ENCODE measurements at regions not wholly inside any gene's neighbourhood (a gene's known extent, or its start where the extent isn't known, plus 50 kb on each side); places are given as distances from the start of the nearest gene placed in this dataset.

DNA sequence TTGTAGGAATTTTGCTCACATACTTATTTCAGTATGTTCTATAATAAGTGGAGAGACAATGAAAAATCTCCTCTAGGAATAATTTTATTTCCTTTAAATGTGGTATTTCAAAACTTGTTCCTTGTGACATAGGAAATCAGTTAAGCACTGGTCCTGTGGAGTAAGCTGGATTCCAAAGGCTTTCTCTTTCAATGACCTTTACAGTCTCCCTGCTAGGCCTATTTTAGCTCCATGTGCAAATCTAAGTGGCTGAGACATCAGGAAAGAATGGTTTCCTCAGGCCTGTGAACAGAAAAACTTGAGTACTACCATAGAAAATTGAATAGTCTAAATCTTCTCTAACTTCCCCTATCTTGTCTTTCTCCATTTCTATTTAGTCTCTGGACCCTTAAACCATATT is 514.2 kb upstream of the TLE4 start:
- no peaks in the 10 kb centered on the region for H3K27me3 ChIP-seq
- H3K4me3 ChIP-seq = no peak overlapping the region
- intact Hi-C loops (cut with DNase I) = no loop called here
- DNase-seq = no peak
- H3K27ac ChIP-seq = no peak overlapping the region
- no peaks in the 10 kb centered on the region for H3K4me1 ChIP-seq (ENCODE audit: insufficient read depth)
- TF ChIP-seq EP300 (IDR thresholded peaks at IDR 0.05) (no peak), POLR2A (IDR thresholded peaks at IDR 0.05) (no peak)
- TF ChIP-seq, protein P1, sequence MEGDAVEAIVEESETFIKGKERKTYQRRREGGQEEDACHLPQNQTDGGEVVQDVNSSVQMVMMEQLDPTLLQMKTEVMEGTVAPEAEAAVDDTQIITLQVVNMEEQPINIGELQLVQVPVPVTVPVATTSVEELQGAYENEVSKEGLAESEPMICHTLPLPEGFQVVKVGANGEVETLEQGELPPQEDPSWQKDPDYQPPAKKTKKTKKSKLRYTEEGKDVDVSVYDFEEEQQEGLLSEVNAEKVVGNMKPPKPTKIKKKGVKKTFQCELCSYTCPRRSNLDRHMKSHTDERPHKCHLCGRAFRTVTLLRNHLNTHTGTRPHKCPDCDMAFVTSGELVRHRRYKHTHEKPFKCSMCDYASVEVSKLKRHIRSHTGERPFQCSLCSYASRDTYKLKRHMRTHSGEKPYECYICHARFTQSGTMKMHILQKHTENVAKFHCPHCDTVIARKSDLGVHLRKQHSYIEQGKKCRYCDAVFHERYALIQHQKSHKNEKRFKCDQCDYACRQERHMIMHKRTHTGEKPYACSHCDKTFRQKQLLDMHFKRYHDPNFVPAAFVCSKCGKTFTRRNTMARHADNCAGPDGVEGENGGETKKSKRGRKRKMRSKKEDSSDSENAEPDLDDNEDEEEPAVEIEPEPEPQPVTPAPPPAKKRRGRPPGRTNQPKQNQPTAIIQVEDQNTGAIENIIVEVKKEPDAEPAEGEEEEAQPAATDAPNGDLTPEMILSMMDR (IDR thresholded peaks at IDR 0.05) = no peak
- H3K36me3 ChIP-seq = no peaks in the 10 kb centered on the region
- H3K9me3 ChIP-seq = no peaks in the 10 kb centered on the region

DNA sequence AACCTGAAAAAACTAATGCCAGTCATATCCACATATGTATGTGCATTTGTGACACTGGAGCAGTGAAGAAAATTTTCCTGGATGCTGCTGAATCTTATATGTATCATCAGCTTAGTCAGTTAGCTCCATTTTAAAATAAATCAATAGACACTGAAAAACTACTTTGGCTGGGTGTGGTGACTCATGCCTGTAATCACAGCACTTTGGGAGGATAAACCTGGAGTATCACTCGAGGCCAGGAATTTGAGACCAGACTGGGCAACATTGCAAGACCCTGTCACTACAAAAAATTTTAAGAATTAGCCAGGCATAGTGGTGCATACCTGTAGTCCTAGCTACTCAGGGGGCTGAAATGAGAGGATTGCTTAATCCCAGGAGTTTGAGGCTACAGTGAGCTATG is 511.0 kb upstream of the TLE4 start:
- Histone ChIP-seq H3K9me3 (no peaks in the 10 kb centered on the region), H3K27me3 (no peaks in the 10 kb centered on the region), H3K4me3 (no peak overlapping the region), H3K27ac (no peak overlapping the region), H3K4me1 (ENCODE audit: insufficient read depth) (no peaks in the 10 kb centered on the region), H3K36me3 (no peaks in the 10 kb centered on the region)
- intact Hi-C loops (cut with DNase I) = no loop called here
- WGBS, 3 donors = 26 to 57% (median 31%) methylated on average over 1 of the region's 1 CpG
- TF ChIP-seq, protein P1 (IDR thresholded peaks at IDR 0.05) = no peak
- TF ChIP-seq POLR2A (IDR thresholded peaks at IDR 0.05) = no peak
- no peak for TF ChIP-seq EP300 (IDR thresholded peaks at IDR 0.05)
- no peak for DNase-seq

DNA sequence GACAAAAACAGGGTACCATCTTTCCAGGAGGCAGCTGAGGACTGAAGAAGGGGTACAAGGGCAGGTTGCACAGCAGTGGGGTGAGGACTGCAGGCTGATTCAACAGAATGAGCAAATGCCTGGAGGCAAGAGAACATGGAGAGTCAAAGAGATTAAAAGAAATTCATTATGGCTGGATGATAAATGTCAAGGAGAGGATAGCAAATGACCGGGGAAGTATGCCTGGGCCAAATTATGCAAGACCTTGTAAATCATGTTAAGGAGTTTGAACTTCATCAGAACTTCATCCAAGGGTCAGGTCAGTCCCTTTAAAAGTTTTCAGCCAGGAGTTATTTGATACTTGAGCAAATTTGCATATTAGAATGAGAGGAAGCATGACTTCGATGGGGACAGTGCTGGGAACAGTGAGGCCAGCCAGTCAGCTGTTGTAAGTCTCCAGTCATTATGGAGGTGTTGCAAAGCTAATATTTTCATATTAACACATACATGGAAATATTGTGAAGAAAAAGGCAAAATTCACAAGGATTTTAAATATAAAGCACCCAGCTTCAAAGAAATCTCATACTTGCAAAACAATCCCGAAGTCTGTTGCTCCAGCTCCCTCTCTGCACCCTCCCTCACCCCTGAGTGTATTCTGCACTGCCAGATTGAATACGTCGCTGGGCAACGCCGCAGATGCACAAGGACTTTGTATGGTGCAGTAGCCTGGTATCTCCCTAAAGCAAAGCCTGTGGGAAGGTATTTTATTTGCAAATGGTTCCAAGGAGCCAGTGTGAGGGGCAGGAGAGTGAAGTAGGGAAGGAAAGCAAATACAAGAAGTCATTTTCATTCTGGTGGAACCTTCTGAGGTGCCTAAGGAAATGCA is 509.8 kb upstream of the TLE4 start:
- DNase-seq = no peak
- H3K36me3 ChIP-seq = no peaks in the 10 kb centered on the region
- H3K4me3 ChIP-seq = no peak overlapping the region
- H3K27ac ChIP-seq = no peak overlapping the region
- no peaks in the 10 kb centered on the region for H3K4me1 ChIP-seq (ENCODE audit: insufficient read depth)
- intact Hi-C loops (cut with DNase I) = no loop called here
- H3K9me3 ChIP-seq = no peaks in the 10 kb centered on the region
- no peaks in the 10 kb centered on the region for H3K27me3 ChIP-seq
- TF ChIP-seq, protein P1 (IDR thresholded peaks at IDR 0.05) = no peak
- TF ChIP-seq EP300 (IDR thresholded peaks at IDR 0.05) (no peak), POLR2A (IDR thresholded peaks at IDR 0.05) (no peak)
- WGBS, 3 donors = 45 to 52% (median 49%) methylated on average over 7 of the region's 7 CpGs

DNA sequence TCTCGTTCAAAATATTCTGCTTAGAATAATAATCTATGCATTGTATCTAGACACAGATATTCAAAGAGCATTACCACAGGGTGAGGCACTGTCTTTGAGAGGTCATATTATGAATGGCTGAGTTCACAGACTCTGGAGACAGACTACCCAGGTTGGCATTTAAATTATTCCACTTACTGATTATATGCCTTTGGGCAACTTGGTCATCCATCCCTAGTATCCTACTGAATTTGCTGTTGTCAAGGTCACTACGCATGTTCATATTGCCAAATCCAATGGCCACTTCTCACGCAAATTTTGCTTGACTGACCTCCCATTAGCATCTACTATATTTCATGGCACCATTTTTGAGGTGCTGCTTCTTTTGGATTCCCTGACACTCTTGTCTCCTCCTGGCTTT is 498.6 kb upstream of the TLE4 start:
- H3K4me1 ChIP-seq (ENCODE audit: insufficient read depth) = no peaks in the 10 kb centered on the region
- DNase-seq = no peak
- no peaks in the 10 kb centered on the region for H3K9me3 ChIP-seq
- intact Hi-C loops (cut with DNase I) = no loop called here
- 92 to 94% (median 94%) methylated on average over 3 of the region's 3 CpGs for WGBS, 3 donors
- H3K27ac ChIP-seq = no peak overlapping the region
- TF ChIP-seq EP300 (IDR thresholded peaks at IDR 0.05) = no peak
- no peak for TF ChIP-seq POLR2A (IDR thresholded peaks at IDR 0.05)
- H3K4me3 ChIP-seq = no peak overlapping the region
- no peaks in the 10 kb centered on the region for H3K36me3 ChIP-seq
- no peaks in the 10 kb centered on the region for H3K27me3 ChIP-seq

DNA sequence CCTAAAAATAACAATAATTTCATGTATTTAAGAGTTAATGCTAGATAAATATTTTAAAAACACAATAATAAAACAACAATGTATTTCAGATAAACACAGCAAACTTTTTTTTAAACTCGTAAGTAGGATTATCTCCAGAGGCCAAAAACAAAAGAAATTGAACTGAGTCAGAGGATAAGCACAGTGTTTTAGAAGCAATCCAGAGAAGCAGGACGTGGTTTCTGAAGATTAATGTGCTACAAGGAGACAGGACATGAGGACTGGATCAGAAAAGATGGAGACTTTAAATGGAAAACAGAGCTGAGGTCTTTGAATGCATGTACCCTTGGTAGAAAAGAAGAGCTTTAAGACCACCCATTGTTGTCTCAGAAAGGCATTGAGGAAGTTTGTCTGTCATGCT is 491.2 kb upstream of the TLE4 start:
- H3K4me1 ChIP-seq (ENCODE audit: insufficient read depth) = no peaks in the 10 kb centered on the region
- H3K27ac ChIP-seq = no peak overlapping the region
- H3K4me3 ChIP-seq = no peak overlapping the region
- no peak for DNase-seq
- TF ChIP-seq EP300 (IDR thresholded peaks at IDR 0.05) (no peak), POLR2A (IDR thresholded peaks at IDR 0.05) (no peak)
- TF ChIP-seq, protein P1 (IDR thresholded peaks at IDR 0.05) = no peak
- no peaks in the 10 kb centered on the region for H3K27me3 ChIP-seq
- H3K36me3 ChIP-seq = no peaks in the 10 kb centered on the region
- 10 to 18% (median 10%) methylated on average over 2 of the region's 2 CpGs for WGBS, 3 donors
- intact Hi-C loops (cut with DNase I) = no loop called here
- no peaks in the 10 kb centered on the region for H3K9me3 ChIP-seq

Measured in ovary (tissue), 7 donors.